ENCODE measurements at regions not wholly inside any gene's neighbourhood (a gene's known extent, or its start where the extent isn't known, plus 50 kb on each side); places are given as distances from the start of the nearest gene placed in this dataset.

GRCh38 chr5:155792873-155793272 is 534.1 kb upstream of the SGCD start:
- TF ChIP-seq EZH2 (IDR thresholded peaks at IDR 0.05; ENCODE audit: borderline replicate concordance, low read depth, low read length, severe bottlenecking), result no peak
- no peak for TF ChIP-seq POLR2A (IDR thresholded peaks at IDR 0.05; ENCODE audit: low read depth, low read length)

Measured in endothelial cell of umbilical vein (primary cell).